Caki2 (cell line): ENCODE measurements at regions not wholly inside any gene's neighbourhood (a gene's known extent, or its start where the extent isn't known, plus 50 kb on each side); places are given as distances from the start of the nearest gene placed in this dataset.
"Not testable (repeated sequence)": the region's sequence is repeated elsewhere in the genome, so short reads cannot be mapped to it uniquely, and the experiment has no call there.

ENCODE experiments used
- DNase-seq: peaks from one replicate; pipeline ENCODE4 v3.0.0-alpha.2; 2015; ENCODE audit warnings: low read depth
- in situ Hi-C: cut with HindIII; loops from 2 replicates; pipeline ENCODE4 v1.10.0; 2016; ENCODE audit warnings: low sequenced_read_pairs, low pct_unique_long_range_greater_than_20kb, mixed read lengths

GRCh38 chr12:53862831-53863230 is 75.8 kb upstream of the HOXC13 start:
- in situ Hi-C loops = no loop called here
- DNase-seq = no peak

GRCh38 chr12:53866727-53867126 is 71.9 kb upstream of the HOXC13 start:
- DNase-seq = no peak
- in situ Hi-C loops = no loop called here

DNA sequence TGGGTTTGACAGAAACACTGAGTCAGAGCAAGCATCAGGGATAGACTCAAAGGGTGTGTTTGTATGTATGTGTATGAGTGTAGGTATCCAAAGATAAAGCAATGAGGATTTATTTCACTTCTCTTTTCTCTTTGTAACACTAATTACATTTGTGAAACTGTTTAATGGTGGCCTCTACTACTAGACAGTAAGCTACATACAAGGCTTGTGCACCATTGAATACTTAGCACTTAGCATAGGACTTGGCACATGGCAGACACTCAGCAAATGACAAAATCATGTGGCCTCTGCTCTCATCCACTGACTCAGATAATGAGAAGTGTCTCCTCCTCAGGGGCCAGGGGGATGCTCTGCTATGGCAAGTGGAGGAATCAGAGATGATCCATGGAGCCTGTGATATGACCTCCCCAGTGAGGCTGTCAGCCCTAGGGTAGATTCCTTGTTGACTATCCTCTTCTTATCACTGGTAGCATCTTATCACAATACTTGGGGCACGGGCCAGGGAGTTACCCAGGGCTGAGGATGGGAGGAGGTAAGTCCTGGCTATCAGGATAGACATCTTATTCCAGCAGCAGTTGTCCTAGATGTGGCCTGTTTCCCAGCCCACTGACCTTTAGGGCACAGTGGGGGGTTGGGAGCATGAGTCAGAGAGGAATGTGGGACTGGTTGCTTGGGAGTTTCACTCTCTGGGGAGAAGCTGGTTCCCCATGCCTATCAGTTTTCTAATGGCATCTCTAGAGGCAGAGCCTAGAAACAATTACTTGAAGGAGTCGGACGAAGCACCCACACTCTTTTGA is 71.2 kb upstream of the HOXC13 start:
- DNase-seq = peak; percentile 58
- in situ Hi-C loops = no loop called here

DNA sequence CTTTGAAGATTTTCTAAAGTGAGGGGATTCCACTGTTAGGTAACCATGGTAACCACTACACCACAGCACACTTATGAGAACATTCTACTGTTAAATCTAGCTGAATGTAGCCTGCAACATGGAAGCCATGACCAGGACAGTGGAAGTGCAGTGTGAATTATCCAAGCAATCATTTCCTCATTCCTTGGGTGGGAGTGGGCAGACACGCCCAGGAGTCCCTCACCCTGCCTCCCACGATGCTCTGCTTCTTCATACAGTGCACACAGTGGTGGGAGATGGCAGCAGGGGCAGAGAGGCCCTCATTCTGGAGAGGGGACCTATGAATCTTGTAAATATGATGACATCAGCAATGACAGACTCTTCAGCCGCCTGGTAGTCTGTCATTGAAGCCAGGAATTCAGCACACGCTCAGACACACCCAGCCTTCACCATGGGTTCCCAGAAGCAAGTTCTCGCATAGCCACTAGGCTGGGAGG is 70.1 kb upstream of the HOXC13 start:
- DNase-seq = peak; percentile 74
- in situ Hi-C loops = no loop called here

DNA sequence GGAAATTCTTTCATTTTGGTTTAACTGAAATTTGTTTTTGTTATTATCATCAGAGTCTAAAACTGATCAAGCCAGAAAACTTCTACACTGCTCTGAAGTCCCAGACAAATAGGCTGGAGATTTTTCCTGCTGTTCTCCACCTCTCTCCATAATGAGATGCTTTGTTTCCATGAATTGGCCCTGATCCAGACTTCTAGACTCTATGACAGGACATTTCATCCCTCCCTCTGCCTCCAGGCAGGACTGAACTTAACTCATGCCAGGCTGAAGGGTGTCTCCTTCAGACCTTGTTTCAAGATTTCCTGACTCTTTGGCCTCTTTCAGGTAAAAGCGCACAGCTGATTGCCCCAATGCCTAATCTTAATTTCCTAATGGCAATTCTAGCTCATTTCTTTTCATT is 69.1 kb upstream of the HOXC13 start:
- in situ Hi-C loops = no loop called here
- DNase-seq = peak; percentile 30

DNA sequence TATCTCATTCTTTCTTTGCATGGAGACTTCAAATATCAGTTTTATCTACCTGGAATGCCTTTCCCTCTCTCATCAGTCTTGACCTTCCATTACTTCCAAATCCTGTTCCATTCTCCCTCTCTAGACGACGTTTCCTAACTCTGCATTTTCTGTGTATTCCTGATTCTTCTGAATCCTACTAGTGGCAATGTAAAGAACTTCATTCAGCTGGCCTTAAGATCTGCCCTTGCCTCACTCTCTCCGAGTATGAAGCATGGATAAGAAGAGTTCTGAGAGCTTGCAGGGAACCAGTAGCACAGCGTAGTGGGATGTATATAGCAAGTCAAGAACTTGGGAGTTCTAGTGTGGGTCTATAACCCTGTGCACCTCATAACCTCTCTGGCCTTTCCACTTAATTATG is 68.5 kb upstream of the HOXC13 start:
- DNase-seq = no peak
- in situ Hi-C loops = no loop called here

GRCh38 chr12:53871367-53871766 is 67.3 kb upstream of the HOXC13 start:
- peak; percentile 18 for DNase-seq
- in situ Hi-C loops = no loop called here

- no peak for DNase-seq
- in situ Hi-C loops = no loop called here
These were observed 66.3 kb upstream of the HOXC13 start for GRCh38 chr12:53872367-53872766.

DNA sequence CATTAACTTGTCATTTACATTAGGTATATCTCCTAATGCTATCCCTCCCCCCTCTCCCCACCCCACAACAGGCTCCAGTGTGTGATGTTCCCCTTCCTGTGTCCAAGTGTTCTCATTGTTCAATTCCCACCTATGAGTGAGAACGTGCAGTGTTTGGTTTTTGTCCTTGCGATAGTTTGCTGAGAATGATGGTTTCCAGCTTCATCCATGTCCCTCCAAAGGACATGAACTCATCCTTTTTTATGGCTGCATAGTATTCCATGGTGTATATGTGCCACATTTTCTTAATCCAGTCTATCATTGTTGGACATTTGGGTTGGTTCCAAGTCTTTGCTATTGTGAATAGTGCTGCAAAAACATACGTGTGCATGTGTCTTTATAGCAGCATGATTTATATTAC is 60.7 kb upstream of the HOXC13 start:
- DNase-seq, in situ Hi-C loops: not testable (repeated sequence)

- DNase-seq = no peak
- in situ Hi-C loops = no loop called here
These were observed 51.6 kb upstream of the HOXC13 start for GRCh38 chr12:53887006-53887405.

GRCh38 chr12:53887881-53888280 is 50.8 kb upstream of the HOXC13 start:
- in situ Hi-C loops = no loop called here
- DNase-seq = no peak
